Naive thymus-derived CD4-positive, alpha-beta T cell (primary cell): ENCODE measurements at regions not wholly inside any gene's neighbourhood (a gene's known extent, or its start where the extent isn't known, plus 50 kb on each side); places are given as distances from the start of the nearest gene placed in this dataset.

Experiments
- ATAC-seq: fragments of 150-1000 bp; cut with Tn5 transposase; 2 replicates; pipeline ENCODE4 v1.10.0; 2021; ENCODE audit warnings: mild to moderate bottlenecking, moderate library complexity
- CTCF ChIA-PET: fragments of 350-600 bp; sonication (Branson Sonifier 250); formaldehyde crosslinking; loops from one replicate; lab custom pipeline; 2021; ENCODE audit warnings: antibody characterized with exemption; lab: Charles Lee
- POLR2A ChIA-PET: fragments of 350-600 bp; sonication (Branson Sonifier 250); formaldehyde crosslinking; loops from one replicate; lab custom pipeline; 2021; ENCODE audit warnings: antibody characterized with exemption, inconsistent platforms; lab: Charles Lee
- DNase-seq, 9 donors: peaks; one replicate each; pipeline versions ENCODE4 v3.0.0 to v3.0.0-alpha.2; 2020 to 2022; ENCODE audit warnings: mixed read lengths in 1 of 9
- H3K27ac ChIP-seq: one replicate; pipeline ENCODE4 v1.7.0; 2013; ENCODE audit warnings: mild to moderate bottlenecking, low read depth, low read length, moderate library complexity
- H3K27me3 ChIP-seq, 2 donors: one replicate each; pipeline ENCODE4 v1.7.0; 2013; ENCODE audit warnings: low read length in 2 of 2, mild to moderate bottlenecking in 2 of 2, moderate library complexity in 2 of 2; ENCODE audit not compliant: control insufficient read depth in 2 of 2, insufficient read depth in 2 of 2
- H3K36me3 ChIP-seq, 3 experiments: 1 replicate in 2 of 3; 2 replicates in 1 of 3; pipeline ENCODE4 v1.7.0; 2013; ENCODE audit warnings: low read length in 3 of 3, mild to moderate bottlenecking in 3 of 3, moderate library complexity in 1 of 3; ENCODE audit not compliant: insufficient read depth in 3 of 3, control insufficient read depth in 2 of 3
- H3K4me1 ChIP-seq, 2 donors: one replicate each; pipeline ENCODE4 v1.7.0; 2013; ENCODE audit warnings: low read length in 2 of 2, mild to moderate bottlenecking in 2 of 2, moderate library complexity in 1 of 2; ENCODE audit not compliant: control insufficient read depth in 2 of 2, insufficient read depth in 2 of 2
- H3K4me3 ChIP-seq: 2 replicates; pipeline ENCODE4 v1.7.0; 2013; ENCODE audit warnings: mild to moderate bottlenecking, low read length
- H3K9me3 ChIP-seq, 3 experiments: 1 replicate in 2 of 3; 2 replicates in 1 of 3; pipeline ENCODE4 v1.7.0; 2013; ENCODE audit warnings: low read length in 3 of 3; ENCODE audit not compliant: control insufficient read depth in 2 of 3
- H3K27ac Mint-ChIP-seq, 9 donors: one replicate each; pipeline ENCODE4 v1.8.0; 2020 to 2022; ENCODE audit warnings: mixed read lengths in 9 of 9, mild to moderate bottlenecking in 8 of 9, moderate library complexity in 5 of 9, inconsistent platforms in 2 of 9
- H3K27me3 Mint-ChIP-seq, 5 donors: one replicate each; pipeline ENCODE4 v1.8.0; 2021 to 2022; ENCODE audit warnings: mixed read lengths in 5 of 5, mild to moderate bottlenecking in 1 of 5
- H3K36me3 Mint-ChIP-seq, 5 donors: one replicate each; pipeline ENCODE4 v1.8.0; 2020 to 2022; ENCODE audit warnings: mixed read lengths in 5 of 5, mild to moderate bottlenecking in 3 of 5, inconsistent platforms in 1 of 5
- H3K4me1 Mint-ChIP-seq, 7 donors: one replicate each; pipeline ENCODE4 v1.8.0; 2020 to 2022; ENCODE audit warnings: mixed read lengths in 7 of 7, mild to moderate bottlenecking in 3 of 7, inconsistent platforms in 1 of 7
- H3K4me3 Mint-ChIP-seq, 10 donors: one replicate each; pipeline ENCODE4 v1.8.0; 2020 to 2022; ENCODE audit warnings: mild to moderate bottlenecking in 10 of 10, mixed read lengths in 10 of 10, moderate library complexity in 6 of 10, inconsistent platforms in 2 of 10
- H3K9me3 Mint-ChIP-seq, 11 donors: one replicate each; pipeline ENCODE4 v1.8.0; 2020 to 2022; ENCODE audit warnings: mixed read lengths in 11 of 11, mild to moderate bottlenecking in 4 of 11, inconsistent platforms in 1 of 11, moderate library complexity in 1 of 11
- intact Hi-C, 2 donors: fragments of 100-400 bp; cut with micrococcal nuclease; formaldehyde crosslinking; loops; one replicate each; pipeline ENCODE4 v1.15.1; 2023

GRCh38 chr14:101476916-101477553, 84.3 kb upstream of the DIO3 start:
- H3K36me3 ChIP-seq = no peaks in the 10 kb centered on the region
- H3K4me3 ChIP-seq = no peak overlapping the region
- Mint-ChIP-seq H3K4me1 (no peaks in the 10 kb centered on the region), H3K36me3 (no peaks in the 10 kb centered on the region), H3K27ac (no peak overlapping the region), H3K27me3 (peaks cover 0 to 44% (median 11%) of the 10 kb centered on the region in 5 donors), H3K4me3 (no peak overlapping the region), H3K9me3 (peaks cover 0 to 8% (median 3%) of the 10 kb centered on the region in 11 donors)
- no peaks in the 10 kb centered on the region for H3K4me1 ChIP-seq
- DNase-seq = no peak
- no peaks in the 10 kb centered on the region for H3K27me3 ChIP-seq
- intact Hi-C loops = no loop called here
- CTCF ChIA-PET = no interaction called here
- H3K9me3 ChIP-seq = peaks cover 0 to 5% (median 0%) of the 10 kb centered on the region in 3 experiments
- POLR2A ChIA-PET = no interaction called here
- ATAC-seq = no peak
- H3K27ac ChIP-seq = no peak overlapping the region

- Mint-ChIP-seq H3K9me3 (peaks cover 0 to 14% (median 4%) of the 10 kb centered on the region in 11 donors), H3K27me3 (peaks cover 0 to 50% (median 16%) of the 10 kb centered on the region in 5 donors), H3K36me3 (no peaks in the 10 kb centered on the region), H3K4me1 (no peaks in the 10 kb centered on the region), H3K4me3 (no peak overlapping the region), H3K27ac (no peak overlapping the region)
- ChIA-PET CTCF (no interaction called here), POLR2A (no interaction called here)
- DNase-seq = no peak
- ATAC-seq = no peak
- Histone ChIP-seq H3K4me1 (no peaks in the 10 kb centered on the region), H3K4me3 (no peak overlapping the region), H3K27ac (no peak overlapping the region), H3K27me3 (no peaks in the 10 kb centered on the region), H3K36me3 (no peaks in the 10 kb centered on the region), H3K9me3 (peaks cover 0 to 8% (median 0%) of the 10 kb centered on the region in 3 experiments)
- intact Hi-C loops = no loop called here
These were observed 83.6 kb upstream of the DIO3 start for GRCh38 chr14:101477648-101478047.

GRCh38 chr14:101478096-101478495, 83.2 kb upstream of the DIO3 start:
- H3K27me3 ChIP-seq = no peaks in the 10 kb centered on the region
- intact Hi-C loops = no loop called here
- peaks cover 0 to 54% (median 20%) of the 10 kb centered on the region in 5 donors for H3K27me3 Mint-ChIP-seq
- ATAC-seq (no peak), DNase-seq (no peak)
- peaks cover 0 to 19% (median 7%) of the 10 kb centered on the region in 11 donors for H3K9me3 Mint-ChIP-seq
- no peak overlapping the region for H3K27ac ChIP-seq
- no peaks in the 10 kb centered on the region for H3K4me1 ChIP-seq
- no peak overlapping the region for H3K4me3 ChIP-seq
- peaks cover 0 to 3% (median 0%) of the 10 kb centered on the region in 5 donors for H3K36me3 Mint-ChIP-seq
- H3K9me3 ChIP-seq = peaks cover 0 to 8% (median 0%) of the 10 kb centered on the region in 3 experiments
- CTCF ChIA-PET = no interaction called here
- no peak overlapping the region for H3K4me3 Mint-ChIP-seq
- POLR2A ChIA-PET = no interaction called here
- no peak overlapping the region for H3K27ac Mint-ChIP-seq
- H3K4me1 Mint-ChIP-seq = no peaks in the 10 kb centered on the region
- no peaks in the 10 kb centered on the region for H3K36me3 ChIP-seq

DNA sequence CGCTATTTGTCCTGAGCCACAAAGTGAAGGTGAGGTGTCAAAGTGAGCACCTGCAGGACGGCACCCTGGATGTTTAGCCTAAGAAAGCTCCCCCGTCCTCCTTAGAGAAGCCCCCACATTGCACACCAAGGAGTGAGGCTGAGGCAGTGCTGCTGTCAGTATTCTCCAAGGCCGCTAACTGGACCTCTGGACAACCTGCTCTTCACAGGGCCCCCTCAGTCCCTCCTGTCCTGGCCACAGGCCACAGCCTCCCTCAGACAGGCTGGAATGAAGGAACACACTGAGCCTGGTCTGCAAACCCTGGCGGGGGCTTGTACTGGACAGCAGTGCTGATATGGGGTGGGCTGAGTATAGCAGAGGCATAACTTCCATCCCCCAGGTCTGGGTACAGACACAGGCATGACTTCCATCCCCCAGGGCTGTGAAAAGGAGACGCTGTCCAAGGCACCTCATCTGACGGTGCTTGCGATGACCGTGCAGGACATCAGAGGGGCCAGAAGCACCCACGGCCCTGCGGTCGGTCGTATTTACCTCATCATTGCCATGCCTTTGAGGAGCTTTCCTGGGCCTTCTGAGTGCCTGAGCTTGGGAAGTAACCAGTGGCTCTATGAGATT, 82.4 kb upstream of the DIO3 start:
- Histone ChIP-seq H3K4me3 (no peak overlapping the region), H3K4me1 (no peaks in the 10 kb centered on the region), H3K36me3 (no peaks in the 10 kb centered on the region), H3K9me3 (peaks cover 0 to 15% (median 2%) of the 10 kb centered on the region in 3 experiments), H3K27me3 (no peaks in the 10 kb centered on the region), H3K27ac (no peak overlapping the region)
- Mint-ChIP-seq H3K36me3 (peaks cover 0 to 6% (median 0%) of the 10 kb centered on the region in 5 donors), H3K9me3 (peaks cover 2 to 27% (median 15%) of the 10 kb centered on the region in 11 donors), H3K4me1 (no peaks in the 10 kb centered on the region), H3K27ac (no peak overlapping the region), H3K4me3 (no peak overlapping the region), H3K27me3 (peaks cover 1 to 62% (median 28%) of the 10 kb centered on the region in 5 donors)
- intact Hi-C loops = no loop called here
- POLR2A ChIA-PET = no interaction called here
- no peak for ATAC-seq
- CTCF ChIA-PET = no interaction called here
- DNase-seq = no peak

GRCh38 chr14:101480022-101480746, 81.1 kb upstream of the DIO3 start:
- Mint-ChIP-seq H3K27me3 (peaks cover 8 to 62% (median 34%) of the 10 kb centered on the region in 5 donors), H3K4me1 (no peaks in the 10 kb centered on the region), H3K36me3 (peaks cover 0 to 6% (median 0%) of the 10 kb centered on the region in 5 donors), H3K4me3 (no peak overlapping the region), H3K27ac (no peak overlapping the region), H3K9me3 (peaks cover 4 to 32% (median 14%) of the 10 kb centered on the region in 11 donors)
- ChIA-PET CTCF (no interaction called here), POLR2A (no interaction called here)
- H3K4me1 ChIP-seq = no peaks in the 10 kb centered on the region
- H3K27ac ChIP-seq = no peak overlapping the region
- H3K4me3 ChIP-seq = no peak overlapping the region
- ATAC-seq = no peak
- intact Hi-C loops = no loop called here
- DNase-seq = no peak
- H3K27me3 ChIP-seq = no peaks in the 10 kb centered on the region
- no peaks in the 10 kb centered on the region for H3K36me3 ChIP-seq
- H3K9me3 ChIP-seq = peaks cover 0 to 18% (median 3%) of the 10 kb centered on the region in 3 experiments

- Mint-ChIP-seq H3K4me3 (no peak overlapping the region), H3K27me3 (peaks cover 8 to 62% (median 36%) of the 10 kb centered on the region in 5 donors), H3K4me1 (no peaks in the 10 kb centered on the region), H3K36me3 (peaks cover 0 to 6% (median 0%) of the 10 kb centered on the region in 5 donors), H3K9me3 (peaks cover 4 to 40% (median 18%) of the 10 kb centered on the region in 11 donors), H3K27ac (no peak overlapping the region)
- intact Hi-C loops = no loop called here
- CTCF ChIA-PET = no interaction called here
- Histone ChIP-seq H3K27ac (no peak overlapping the region), H3K27me3 (no peaks in the 10 kb centered on the region), H3K4me1 (no peaks in the 10 kb centered on the region), H3K9me3 (peaks cover 0 to 18% (median 3%) of the 10 kb centered on the region in 3 experiments), H3K36me3 (no peaks in the 10 kb centered on the region), H3K4me3 (no peak overlapping the region)
- DNase-seq (no peak), ATAC-seq (no peak)
- POLR2A ChIA-PET = no interaction called here
These were observed 80.4 kb upstream of the DIO3 start for GRCh38 chr14:101480747-101481530.
